ENCODE measurements at regions not wholly inside any gene's neighbourhood (a gene's known extent, or its start where the extent isn't known, plus 50 kb on each side); places are given as distances from the start of the nearest gene placed in this dataset.

DNA sequence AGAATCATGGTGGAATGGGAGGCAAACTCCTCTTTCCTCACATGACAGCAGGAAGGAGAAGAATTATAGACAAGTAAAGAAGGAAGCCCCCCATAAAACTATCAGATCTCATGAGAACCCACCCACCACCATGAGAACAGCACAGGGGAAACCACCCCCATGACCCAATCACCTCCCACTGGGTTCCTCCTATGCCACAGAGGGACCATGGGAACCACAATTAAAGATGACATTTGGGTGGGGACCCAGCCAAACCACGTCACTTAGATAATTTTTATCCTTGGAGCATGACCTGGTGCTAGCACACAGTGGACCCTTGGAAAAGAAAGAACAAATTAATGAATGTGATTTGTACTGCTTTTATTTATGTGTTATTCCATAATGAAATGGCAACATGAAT is 188.6 kb upstream of the NCKAP5 start:
- TF ChIP-seq, protein P1, sequence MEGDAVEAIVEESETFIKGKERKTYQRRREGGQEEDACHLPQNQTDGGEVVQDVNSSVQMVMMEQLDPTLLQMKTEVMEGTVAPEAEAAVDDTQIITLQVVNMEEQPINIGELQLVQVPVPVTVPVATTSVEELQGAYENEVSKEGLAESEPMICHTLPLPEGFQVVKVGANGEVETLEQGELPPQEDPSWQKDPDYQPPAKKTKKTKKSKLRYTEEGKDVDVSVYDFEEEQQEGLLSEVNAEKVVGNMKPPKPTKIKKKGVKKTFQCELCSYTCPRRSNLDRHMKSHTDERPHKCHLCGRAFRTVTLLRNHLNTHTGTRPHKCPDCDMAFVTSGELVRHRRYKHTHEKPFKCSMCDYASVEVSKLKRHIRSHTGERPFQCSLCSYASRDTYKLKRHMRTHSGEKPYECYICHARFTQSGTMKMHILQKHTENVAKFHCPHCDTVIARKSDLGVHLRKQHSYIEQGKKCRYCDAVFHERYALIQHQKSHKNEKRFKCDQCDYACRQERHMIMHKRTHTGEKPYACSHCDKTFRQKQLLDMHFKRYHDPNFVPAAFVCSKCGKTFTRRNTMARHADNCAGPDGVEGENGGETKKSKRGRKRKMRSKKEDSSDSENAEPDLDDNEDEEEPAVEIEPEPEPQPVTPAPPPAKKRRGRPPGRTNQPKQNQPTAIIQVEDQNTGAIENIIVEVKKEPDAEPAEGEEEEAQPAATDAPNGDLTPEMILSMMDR (conservative IDR thresholded peaks at IDR 0.05; ENCODE audit: low read depth, low read length), result no peak
- no peak for DNase-seq (ENCODE audit: low read depth)
- H3K4me3 ChIP-seq (ENCODE audit: low read length), result no peak overlapping the region

DNA sequence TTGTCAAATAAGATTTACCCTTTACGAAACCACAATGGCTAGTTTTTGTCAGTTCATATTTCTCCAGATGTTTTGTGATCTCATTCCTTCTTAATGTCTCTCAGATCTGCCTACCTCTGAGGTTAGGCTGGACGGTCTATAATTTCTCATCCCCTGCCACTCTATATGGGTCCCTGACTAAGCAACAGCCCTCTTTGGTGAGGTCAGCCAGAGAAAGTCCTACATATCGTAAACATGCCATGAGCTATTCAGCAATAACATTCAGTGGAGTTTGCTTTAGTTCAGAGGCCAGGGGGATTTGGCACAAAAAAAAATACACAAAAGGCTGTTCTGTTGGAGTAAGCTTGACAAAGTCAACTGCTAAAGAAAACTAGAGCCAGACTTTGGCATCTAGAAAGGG is 192.1 kb upstream of the NCKAP5 start:
- TF ChIP-seq, protein P1 (conservative IDR thresholded peaks at IDR 0.05; ENCODE audit: low read depth, low read length), result no peak
- no peak for DNase-seq (ENCODE audit: low read depth)
- no peak overlapping the region for H3K4me3 ChIP-seq (ENCODE audit: low read length)

DNA sequence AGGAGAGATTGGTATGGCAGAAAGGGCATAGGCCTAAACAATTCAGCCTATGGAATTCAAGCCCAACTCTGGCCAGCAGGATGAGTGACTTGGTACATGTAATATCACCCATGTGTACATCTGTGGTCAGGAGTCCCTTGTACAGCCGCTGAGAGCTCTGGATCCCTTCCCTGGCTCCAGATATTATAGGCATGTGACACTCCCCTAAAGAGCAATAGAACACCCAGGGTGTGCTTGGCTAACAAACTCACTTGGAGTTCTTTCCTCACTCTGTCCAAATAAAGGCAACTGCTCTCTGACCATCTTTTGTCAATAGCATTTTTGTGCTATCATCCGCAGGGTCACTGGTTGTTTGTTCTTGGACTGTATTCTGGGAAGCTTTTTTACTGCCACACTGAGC is 197.4 kb upstream of the NCKAP5 start:
- no peak for DNase-seq (ENCODE audit: low read depth)
- H3K4me3 ChIP-seq (ENCODE audit: low read length), result no peak overlapping the region
- TF ChIP-seq, protein P1 (conservative IDR thresholded peaks at IDR 0.05; ENCODE audit: low read depth, low read length), result no peak

DNA sequence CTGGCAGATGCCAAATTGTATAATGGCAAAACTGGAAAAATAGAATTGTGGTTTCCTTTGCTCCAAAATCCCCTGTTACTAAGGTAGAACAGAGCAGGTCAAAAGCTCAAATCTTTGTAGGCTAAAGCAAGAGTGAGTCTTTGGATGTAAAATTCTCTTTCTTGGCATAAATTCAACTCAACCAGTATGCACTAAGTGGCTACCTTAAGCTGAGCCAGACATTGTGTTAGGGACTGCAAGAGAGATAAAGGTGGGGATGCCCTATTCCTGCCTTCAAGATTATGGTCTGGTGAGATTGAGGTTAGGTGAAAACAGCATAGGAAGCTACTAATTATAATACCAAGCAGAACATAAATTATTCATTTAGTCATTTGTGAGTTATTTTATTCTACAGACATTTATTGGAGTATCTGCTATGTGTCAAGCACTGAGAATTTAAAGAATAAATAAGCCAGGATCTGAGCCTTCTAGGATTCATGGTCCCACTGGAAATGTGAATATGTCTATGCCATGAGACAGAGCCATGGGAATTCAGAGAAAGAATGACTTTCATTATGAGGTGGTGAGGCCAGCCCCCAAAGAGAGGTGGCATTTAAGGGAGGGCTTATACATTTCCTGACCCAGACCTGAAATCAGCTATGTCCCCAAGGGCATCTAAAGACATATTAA is 198.0 kb upstream of the NCKAP5 start:
- DNase-seq (ENCODE audit: low read depth), result no peak
- no peak overlapping the region for H3K4me3 ChIP-seq (ENCODE audit: low read length)
- TF ChIP-seq, protein P1 (conservative IDR thresholded peaks at IDR 0.05; ENCODE audit: low read depth, low read length), result no peak

DNA sequence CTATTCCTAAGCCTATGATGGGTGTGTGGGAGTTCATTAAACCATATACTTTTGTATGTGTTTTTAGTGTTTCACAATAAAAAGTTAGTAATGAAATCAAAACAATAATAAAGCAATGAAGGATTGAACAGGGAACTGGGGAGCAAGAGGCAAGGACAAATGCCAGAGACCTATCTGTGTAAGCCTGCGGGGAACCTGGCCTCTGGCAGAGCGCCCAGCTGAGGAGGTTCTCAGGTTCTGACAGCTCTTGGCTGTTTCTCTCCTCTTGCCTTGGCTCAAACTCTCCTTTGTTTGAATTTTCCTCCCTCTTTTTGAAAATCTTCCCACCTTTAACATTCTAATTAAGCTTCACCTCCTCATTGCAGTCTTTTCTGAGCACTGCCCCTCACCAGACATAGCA is 200.0 kb upstream of the NCKAP5 start:
- DNase-seq (ENCODE audit: low read depth), result no peak
- H3K4me3 ChIP-seq (ENCODE audit: low read length), result no peak overlapping the region
- TF ChIP-seq, protein P1 (conservative IDR thresholded peaks at IDR 0.05; ENCODE audit: low read depth, low read length), result no peak

DNA sequence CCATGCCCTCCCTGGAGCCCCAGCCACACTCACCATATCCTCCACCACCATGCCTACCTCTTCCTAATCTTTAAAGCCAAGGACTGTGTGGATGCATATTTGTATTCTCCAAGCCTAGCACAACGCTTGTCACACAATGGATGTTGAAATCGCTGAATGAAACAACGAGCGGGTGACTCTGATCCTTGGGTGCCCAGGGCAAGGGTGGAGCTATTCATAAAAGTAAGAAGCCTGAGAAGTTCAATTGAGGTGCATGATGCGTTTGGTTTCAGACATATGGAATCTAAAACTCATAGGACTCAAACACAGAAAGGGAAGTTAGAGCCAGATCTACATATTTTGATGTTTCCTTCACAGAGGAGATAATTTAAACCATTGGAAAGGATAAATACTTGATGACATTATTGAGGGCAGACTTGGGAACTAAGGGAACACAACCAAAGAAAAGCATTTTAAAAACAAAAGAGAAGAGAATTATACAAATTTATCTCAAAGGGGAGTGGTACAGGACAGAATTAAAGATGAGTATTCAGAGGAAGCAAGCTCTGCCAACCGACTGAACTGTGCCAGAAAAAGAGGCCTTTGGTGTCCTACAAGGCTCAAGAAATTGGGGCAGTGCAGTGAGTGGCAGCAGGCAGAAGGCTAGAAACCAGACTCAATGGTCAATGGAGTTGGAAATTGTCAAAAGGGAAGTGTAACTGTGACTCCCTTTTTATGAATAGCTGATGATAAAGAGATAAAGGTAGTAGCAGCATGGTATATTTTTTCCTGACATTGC is 200.6 kb upstream of the NCKAP5 start:
- no peak for DNase-seq (ENCODE audit: low read depth)
- TF ChIP-seq, protein P1 (conservative IDR thresholded peaks at IDR 0.05; ENCODE audit: low read depth, low read length), result no peak
- H3K4me3 ChIP-seq (ENCODE audit: low read length), result no peak overlapping the region
